ENCODE measurements at regions not wholly inside any gene's neighbourhood (a gene's known extent, or its start where the extent isn't known, plus 50 kb on each side); places are given as distances from the start of the nearest gene placed in this dataset.

GRCh38 chr18:28637897-28638296 lies 461.0 kb upstream of the CDH2 start:
- no peaks in the 10 kb centered on the region for H3K27me3 ChIP-seq (ENCODE audit: insufficient read depth, poor library complexity, severe bottlenecking)
- H3K4me3 ChIP-seq (replicated peaks; ENCODE audit: insufficient read depth, low read length): no peak overlapping the region
- no peak for DNase-seq (ENCODE audit: low read depth in 1 of 2, low spot score in 1 of 2)
- H3K27ac ChIP-seq (replicated peaks): no peak overlapping the region
- TF ChIP-seq REST (IDR thresholded peaks at IDR 0.05; ENCODE audit: insufficient replicate concordance, low read depth) (no peak), CTCF (IDR thresholded peaks at IDR 0.05; ENCODE audit: insufficient read depth, low read length) (no peak), SPI1 (IDR thresholded peaks at IDR 0.05; ENCODE audit: borderline replicate concordance, low read depth) (no peak), POLR2AphosphoS5 (IDR thresholded peaks at IDR 0.05; ENCODE audit: low read depth) (no peak), GABPA (IDR thresholded peaks at IDR 0.05; ENCODE audit: low read depth) (no peak)

GRCh38 chr18:28635530-28635929 lies 458.6 kb upstream of the CDH2 start:
- no peak overlapping the region for H3K27ac ChIP-seq (replicated peaks)
- no peak for DNase-seq (ENCODE audit: low read depth in 1 of 2, low spot score in 1 of 2)
- TF ChIP-seq POLR2AphosphoS5 (IDR thresholded peaks at IDR 0.05; ENCODE audit: low read depth): no peak
- TF ChIP-seq CTCF (IDR thresholded peaks at IDR 0.05; ENCODE audit: insufficient read depth, low read length): no peak
- TF ChIP-seq GABPA (IDR thresholded peaks at IDR 0.05; ENCODE audit: low read depth): no peak
- TF ChIP-seq REST (IDR thresholded peaks at IDR 0.05; ENCODE audit: insufficient replicate concordance, low read depth): no peak
- TF ChIP-seq SPI1 (IDR thresholded peaks at IDR 0.05; ENCODE audit: borderline replicate concordance, low read depth): no peak
- no peak overlapping the region for H3K4me3 ChIP-seq (replicated peaks; ENCODE audit: insufficient read depth, low read length)
- H3K27me3 ChIP-seq (ENCODE audit: insufficient read depth, poor library complexity, severe bottlenecking): no peaks in the 10 kb centered on the region

- TF ChIP-seq GABPA (IDR thresholded peaks at IDR 0.05; ENCODE audit: low read depth) (no peak), POLR2AphosphoS5 (IDR thresholded peaks at IDR 0.05; ENCODE audit: low read depth) (no peak), CTCF (IDR thresholded peaks at IDR 0.05; ENCODE audit: insufficient read depth, low read length) (no peak), REST (IDR thresholded peaks at IDR 0.05; ENCODE audit: insufficient replicate concordance, low read depth) (no peak), SPI1 (IDR thresholded peaks at IDR 0.05; ENCODE audit: borderline replicate concordance, low read depth) (no peak)
- H3K27me3 ChIP-seq (ENCODE audit: insufficient read depth, poor library complexity, severe bottlenecking): no peaks in the 10 kb centered on the region
- H3K4me3 ChIP-seq (replicated peaks; ENCODE audit: insufficient read depth, low read length): no peak overlapping the region
- DNase-seq (ENCODE audit: low read depth in 1 of 2, low spot score in 1 of 2): no peak
- no peak overlapping the region for H3K27ac ChIP-seq (replicated peaks)
Observed at GRCh38 chr18:28626756-28627155, 449.8 kb upstream of the CDH2 start.
